Psoas muscle (tissue), 7 donors: ENCODE measurements at regions not wholly inside any gene's neighbourhood (a gene's known extent, or its start where the extent isn't known, plus 50 kb on each side); places are given as distances from the start of the nearest gene placed in this dataset.

Experiments
- ATAC-seq, 4 donors: fragments of 200-7000 bp; cut with Tn5 transposase; one replicate each; pipeline ENCODE4 v1.9.1; 2020; ENCODE audit warnings: moderate library complexity in 3 of 4, mild to moderate bottlenecking in 2 of 4
- DNase-seq, 2 donors: peaks; one replicate each; pipeline ENCODE4 v3.0.0-alpha.2; 2020
- H3K27ac ChIP-seq: fragments of 200-600 bp; one replicate; pipeline ENCODE4 v1.8.0; 2022
- H3K27me3 ChIP-seq, 3 donors: fragments of 200-600 bp in 1 of 3; one replicate each; pipeline versions ENCODE4 v1.6.1 to v1.8.0; 2013 to 2022; ENCODE audit warnings: low read length in 2 of 3, mild to moderate bottlenecking in 2 of 3, moderate library complexity in 1 of 3; ENCODE audit not compliant: insufficient read depth in 3 of 3
- H3K36me3 ChIP-seq, 2 donors: fragments of 200-600 bp in 1 of 2; one replicate each; pipeline versions ENCODE4 v1.6.1 to v1.8.0; 2013 to 2022; ENCODE audit warnings: low read depth in 1 of 2, mild to moderate bottlenecking in 1 of 2, moderate library complexity in 1 of 2; ENCODE audit not compliant: insufficient read depth in 1 of 2
- H3K4me1 ChIP-seq: fragments of 200-600 bp; one replicate; pipeline ENCODE4 v1.8.0; 2022
- H3K4me3 ChIP-seq: fragments of 200-600 bp; one replicate; pipeline ENCODE4 v1.8.0; 2022; ENCODE audit warnings: mild to moderate bottlenecking
- H3K9me3 ChIP-seq: fragments of 200-600 bp; one replicate; pipeline ENCODE4 v1.8.0; 2022
- WGBS, 3 donors: extraction: QIAGEN DNeasy Blood & Tissue Kit; methylation state at CpG; one replicate each; pipeline versions ENCODE4 v1.1.6 to v1.1.7; 2013; 5-methylcytosine and 5-hydroxymethylcytosine counted together
- intact Hi-C, 2 donors: fragments of 100-400 bp; cut with DNase I; formaldehyde crosslinking; loops; one replicate each; pipeline versions ENCODE4 v1.11.0 to v1.14.2; 2022
- TF ChIP-seq, protein P1 (sequence below): fragments of 200-600 bp; IDR thresholded peaks from one replicate; pipeline ENCODE4 v1.8.0; 2022; ENCODE audit warnings: antibody characterized with exemption
- donor health status: healthy with polysubstance abuse.
- donor health status: DM: no; HTN: no; CAD: no; lungs with moderate emphysema.
- donor health status: Bipolar disorder and iron deficiency.
- donor health status: healthy.
- donor health status: DM: yes; HTN: yes; CAD: no.
- donor health status: DM: no; HTN: no; CAD: no.
- donor health status: DM: yes; HTN: yes; CAD: no.

DNA sequence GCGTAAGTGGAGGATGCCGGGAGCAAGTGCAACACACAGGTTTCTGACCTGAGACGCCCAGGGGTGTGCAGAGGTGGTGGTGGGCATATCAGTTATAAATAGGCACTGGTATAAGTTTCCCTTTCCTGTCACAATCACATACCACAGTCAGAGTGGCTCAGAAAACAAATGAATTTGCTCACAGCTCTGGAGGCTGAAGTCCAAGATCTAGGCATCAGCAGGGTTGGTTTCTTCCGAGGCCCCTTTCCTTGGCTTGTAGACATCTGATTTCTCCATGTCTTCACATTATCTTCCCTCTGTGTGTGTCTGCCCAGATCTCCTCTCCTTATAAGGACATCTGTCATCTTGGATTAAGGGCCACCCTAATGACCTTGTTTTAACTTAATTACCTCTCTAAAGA is 250.5 kb upstream of the TNRC6C start:
- H3K27me3 ChIP-seq, result peaks cover 0 to 1% (median 0%) of the 10 kb centered on the region in 3 donors
- H3K27ac ChIP-seq, result no peak overlapping the region
- no peaks in the 10 kb centered on the region for H3K36me3 ChIP-seq
- TF ChIP-seq, protein P1, sequence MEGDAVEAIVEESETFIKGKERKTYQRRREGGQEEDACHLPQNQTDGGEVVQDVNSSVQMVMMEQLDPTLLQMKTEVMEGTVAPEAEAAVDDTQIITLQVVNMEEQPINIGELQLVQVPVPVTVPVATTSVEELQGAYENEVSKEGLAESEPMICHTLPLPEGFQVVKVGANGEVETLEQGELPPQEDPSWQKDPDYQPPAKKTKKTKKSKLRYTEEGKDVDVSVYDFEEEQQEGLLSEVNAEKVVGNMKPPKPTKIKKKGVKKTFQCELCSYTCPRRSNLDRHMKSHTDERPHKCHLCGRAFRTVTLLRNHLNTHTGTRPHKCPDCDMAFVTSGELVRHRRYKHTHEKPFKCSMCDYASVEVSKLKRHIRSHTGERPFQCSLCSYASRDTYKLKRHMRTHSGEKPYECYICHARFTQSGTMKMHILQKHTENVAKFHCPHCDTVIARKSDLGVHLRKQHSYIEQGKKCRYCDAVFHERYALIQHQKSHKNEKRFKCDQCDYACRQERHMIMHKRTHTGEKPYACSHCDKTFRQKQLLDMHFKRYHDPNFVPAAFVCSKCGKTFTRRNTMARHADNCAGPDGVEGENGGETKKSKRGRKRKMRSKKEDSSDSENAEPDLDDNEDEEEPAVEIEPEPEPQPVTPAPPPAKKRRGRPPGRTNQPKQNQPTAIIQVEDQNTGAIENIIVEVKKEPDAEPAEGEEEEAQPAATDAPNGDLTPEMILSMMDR, result no peak
- DNase-seq (no peak), ATAC-seq (no peak)
- H3K4me1 ChIP-seq, result no peaks in the 10 kb centered on the region
- 88 to 94% (median 91%) methylated on average over 4 of the region's 4 CpGs for WGBS, 3 donors
- peaks cover 21% of the 10 kb centered on the region for H3K9me3 ChIP-seq
- intact Hi-C loops, result no loop called here
- no peak overlapping the region for H3K4me3 ChIP-seq

DNA sequence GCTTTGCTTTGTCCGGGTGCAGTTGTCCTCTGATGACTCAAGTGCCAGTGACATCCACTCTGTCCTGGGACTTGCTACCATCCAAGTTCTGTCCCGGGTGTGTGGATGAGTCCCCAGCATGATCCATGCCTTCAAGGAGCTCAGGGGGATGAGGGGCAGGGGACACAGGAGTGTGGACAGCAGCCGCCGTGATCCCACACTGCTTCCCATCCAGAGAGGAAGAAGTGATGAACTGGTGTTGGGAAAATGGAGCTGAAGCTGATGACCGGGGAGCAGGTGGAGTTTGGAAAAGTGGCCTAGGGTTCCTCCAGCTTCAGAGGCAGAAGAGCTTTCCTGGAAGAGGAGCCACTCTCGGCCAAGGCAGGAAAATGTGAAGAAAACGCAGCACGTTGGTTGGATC is 249.6 kb upstream of the TNRC6C start:
- intact Hi-C loops, result no loop called here
- Histone ChIP-seq H3K9me3 (peaks cover 16% of the 10 kb centered on the region), H3K36me3 (no peaks in the 10 kb centered on the region), H3K4me3 (no peak overlapping the region), H3K27ac (no peak overlapping the region), H3K4me1 (no peaks in the 10 kb centered on the region), H3K27me3 (peaks cover 0 to 1% (median 0%) of the 10 kb centered on the region in 3 donors)
- ATAC-seq (no peak), DNase-seq (no peak)
- TF ChIP-seq, protein P1, result no peak
- 76 to 84% (median 80%) methylated on average over 8 of the region's 8 CpGs for WGBS, 3 donors

DNA sequence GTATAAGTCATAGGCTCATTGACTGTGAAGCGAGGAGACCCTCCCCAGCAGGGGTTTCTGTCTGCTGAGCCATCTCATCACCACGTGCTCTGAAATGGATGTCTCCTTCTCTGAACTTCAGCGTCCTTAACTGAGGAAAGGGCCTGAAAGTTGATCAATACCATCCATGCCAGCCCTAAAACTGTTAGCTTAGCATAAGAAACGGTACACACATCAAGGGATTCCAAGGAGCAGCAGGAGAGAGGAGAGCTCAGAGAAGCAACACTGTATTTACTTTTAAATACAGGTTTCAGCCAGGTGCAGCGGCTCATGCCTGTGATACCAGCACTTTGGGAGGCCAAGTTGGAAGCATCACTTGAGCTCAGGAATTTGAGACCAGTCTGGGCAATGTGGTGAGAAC is 248.9 kb upstream of the TNRC6C start:
- Histone ChIP-seq H3K4me3 (no peak overlapping the region), H3K27me3 (peaks cover 0 to 1% (median 0%) of the 10 kb centered on the region in 3 donors), H3K9me3 (peaks cover 13% of the 10 kb centered on the region), H3K36me3 (no peaks in the 10 kb centered on the region), H3K27ac (no peak overlapping the region), H3K4me1 (no peaks in the 10 kb centered on the region)
- DNase-seq (no peak), ATAC-seq (no peak)
- WGBS, 3 donors, result 59 to 72% (median 66%) methylated on average over 5 of the region's 5 CpGs
- intact Hi-C loops, result no loop called here
- TF ChIP-seq, protein P1, result no peak

DNA sequence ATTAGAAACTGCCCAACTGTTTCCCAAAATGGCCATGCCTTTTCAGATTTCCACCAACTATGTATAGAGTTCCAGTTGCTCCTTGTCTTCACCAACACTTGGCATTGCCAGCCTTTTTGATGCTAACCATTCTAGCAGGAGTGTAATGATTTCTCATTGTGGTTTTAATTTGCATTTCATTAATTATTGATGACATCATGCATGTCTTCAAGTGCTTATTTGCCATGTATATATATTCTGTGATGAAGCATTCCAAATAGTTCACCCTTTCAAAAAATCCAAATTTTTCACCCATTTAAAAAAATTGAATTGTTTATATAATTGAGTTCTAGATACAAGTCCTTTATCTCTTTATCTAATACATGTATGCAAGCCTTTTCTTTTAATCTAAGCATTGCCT is 245.9 kb upstream of the TNRC6C start:
- TF ChIP-seq, protein P1, result no peak
- Histone ChIP-seq H3K4me3 (no peak overlapping the region), H3K9me3 (peaks cover 4% of the 10 kb centered on the region), H3K36me3 (no peaks in the 10 kb centered on the region), H3K4me1 (no peaks in the 10 kb centered on the region), H3K27me3 (peaks cover 0 to 1% (median 0%) of the 10 kb centered on the region in 3 donors), H3K27ac (no peak overlapping the region)
- ATAC-seq (no peak), DNase-seq (no peak)
- intact Hi-C loops, result no loop called here

DNA sequence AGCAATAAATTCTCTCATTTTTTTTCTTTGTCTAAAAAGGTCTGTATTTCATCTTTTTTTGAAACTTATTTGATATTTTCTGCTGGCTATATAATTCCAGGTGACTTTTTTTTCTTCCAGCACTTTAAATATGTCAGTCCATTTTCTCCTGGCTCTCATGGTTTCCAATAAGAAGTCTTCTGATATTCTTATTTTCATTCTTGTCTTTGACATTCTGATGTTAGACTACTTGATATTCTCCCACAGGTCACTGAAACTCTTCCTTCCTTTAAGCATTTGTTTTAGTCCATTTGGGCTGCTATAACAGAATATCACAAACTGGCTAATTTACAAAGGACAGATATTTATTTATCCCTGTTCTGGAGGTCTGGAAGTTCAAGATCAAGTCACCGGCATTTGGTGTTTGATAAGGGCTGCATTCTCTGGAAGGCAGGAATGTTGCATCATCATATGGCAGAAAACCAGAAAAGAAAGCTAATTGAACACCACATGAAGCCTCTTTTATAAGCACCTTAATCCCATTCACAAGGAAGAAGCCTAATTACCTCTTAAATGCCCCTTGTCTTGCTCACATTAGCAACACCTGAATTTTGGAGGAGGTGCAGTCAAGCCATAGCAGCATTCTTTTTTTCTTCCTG is 242.1 kb upstream of the TNRC6C start:
- TF ChIP-seq, protein P1, result no peak
- Histone ChIP-seq H3K36me3 (no peaks in the 10 kb centered on the region), H3K4me1 (no peaks in the 10 kb centered on the region), H3K27me3 (no peaks in the 10 kb centered on the region), H3K4me3 (no peak overlapping the region), H3K9me3 (peaks cover 4% of the 10 kb centered on the region), H3K27ac (no peak overlapping the region)
- 27 to 46% (median 35%) methylated on average over 1 of the region's 1 CpG for WGBS, 3 donors
- no peak for ATAC-seq
- no peak for DNase-seq
- intact Hi-C loops, result no loop called here
